GM23338 (cell line): ENCODE measurements at regions not wholly inside any gene's neighbourhood (a gene's known extent, or its start where the extent isn't known, plus 50 kb on each side); places are given as distances from the start of the nearest gene placed in this dataset.

ENCODE experiments used
- ATAC-seq: fragments of 200-7000 bp; cut with Tn5 transposase; 3 replicates; pipeline ENCODE4 v1.9.1; 2020
- DNase-seq: peaks from one replicate; pipeline ENCODE4 v3.0.0-alpha.2; 2015; ENCODE audit warnings: low spot score
- H2AFZ ChIP-seq: fragments of 200-600 bp; sonication (generic); 2 replicates; pipeline ENCODE4 v1.8.0; 2016; ENCODE audit warnings: antibody characterized with exemption, mild to moderate bottlenecking, moderate library complexity
- H3F3A ChIP-seq: fragments of 200-600 bp; sonication (generic); replicated peaks from 2 replicates; pipeline ENCODE4 v1.8.0; 2017; ENCODE audit warnings: antibody characterized with exemption, mixed run types, low read depth
- H3K27ac ChIP-seq: fragments of 200-600 bp; sonication (generic); 2 replicates; pipeline ENCODE4 v1.6.1; 2016; ENCODE audit warnings: low read depth
- H3K27me3 ChIP-seq: fragments of 200-600 bp; sonication (generic); 2 replicates; pipeline ENCODE4 v1.8.0; 2016; ENCODE audit warnings: mild to moderate bottlenecking, mixed run types, moderate library complexity; ENCODE audit not compliant: insufficient read depth
- H3K36me3 ChIP-seq: fragments of 200-600 bp; sonication (generic); 2 replicates; pipeline ENCODE4 v1.8.0; 2016; ENCODE audit warnings: mild to moderate bottlenecking; ENCODE audit not compliant: insufficient read depth
- H3K4me1 ChIP-seq: fragments of 200-600 bp; sonication (generic); 2 replicates; pipeline ENCODE4 v1.8.0; 2016; ENCODE audit warnings: mild to moderate bottlenecking, moderate library complexity; ENCODE audit not compliant: insufficient read depth
- H3K4me2 ChIP-seq: fragments of 200-600 bp; sonication (generic); 2 replicates; pipeline ENCODE4 v1.7.1; 2017; ENCODE audit warnings: mixed run types
- H3K4me3 ChIP-seq: fragments of 200-600 bp; sonication (generic); 2 replicates; pipeline ENCODE4 v1.6.1; 2016; ENCODE audit warnings: mixed run types
- H3K79me2 ChIP-seq: fragments of 200-600 bp; sonication (generic); replicated peaks from 2 replicates; pipeline ENCODE4 v1.8.0; 2017; ENCODE audit warnings: mild to moderate bottlenecking; ENCODE audit not compliant: insufficient read depth
- H3K9me2 ChIP-seq: fragments of 200-600 bp; sonication (generic); 2 replicates; pipeline ENCODE4 v1.8.0; 2017; ENCODE audit not compliant: insufficient read depth
- H4K20me1 ChIP-seq: fragments of 200-600 bp; sonication (generic); replicated peaks from 2 replicates; pipeline ENCODE4 v1.8.0; 2017; ENCODE audit warnings: mild to moderate bottlenecking; ENCODE audit not compliant: insufficient read depth
- H3K27ac Mint-ChIP-seq: 2 replicates; pipeline ENCODE4 v1.8.0; 2020; ENCODE audit warnings: inconsistent platforms, mild to moderate bottlenecking, moderate library complexity, mixed read lengths
- H3K27me3 Mint-ChIP-seq: 3 replicates; pipeline ENCODE4 v1.8.0; 2022; ENCODE audit warnings: low read depth, mild to moderate bottlenecking, moderate library complexity, mixed read lengths, inconsistent platforms; ENCODE audit not compliant: insufficient read depth, poor library complexity
- H3K36me3 Mint-ChIP-seq: 3 replicates; pipeline ENCODE4 v1.8.0; 2021; ENCODE audit warnings: low read depth, mild to moderate bottlenecking, inconsistent platforms, moderate library complexity, mixed read lengths
- H3K4me1 Mint-ChIP-seq: 3 replicates; pipeline ENCODE4 v1.8.0; 2020; ENCODE audit warnings: mild to moderate bottlenecking, inconsistent platforms, mixed read lengths
- H3K4me3 Mint-ChIP-seq: 3 replicates; pipeline ENCODE4 v1.8.0; 2021; ENCODE audit warnings: moderate library complexity, mild to moderate bottlenecking, inconsistent platforms, mixed read lengths
- H3K9me3 Mint-ChIP-seq: 3 replicates; pipeline ENCODE4 v1.8.0; 2020; ENCODE audit warnings: moderate library complexity, mild to moderate bottlenecking, inconsistent platforms, mixed read lengths
- EZH2 ChIP-seq: fragments of 200-600 bp; sonication (generic); IDR thresholded peaks from one replicate; pipeline ENCODE4 v1.8.0; 2017; ENCODE audit warnings: antibody characterized with exemption, mild to moderate bottlenecking, low read depth; ENCODE audit not compliant: unreplicated experiment
- JUNB ChIP-seq: IDR thresholded peaks from one replicate; pipeline ENCODE4 v1.6.1; 2016; ENCODE audit warnings: antibody characterized with exemption; ENCODE audit not compliant: unreplicated experiment
- NANOG ChIP-seq: IDR thresholded peaks from 2 replicates; pipeline ENCODE4 v1.6.1; 2016; ENCODE audit warnings: antibody characterized with exemption, borderline replicate concordance
- POLR2AphosphoS5 ChIP-seq: IDR thresholded peaks from 2 replicates; pipeline ENCODE4 v1.6.1; 2016; ENCODE audit warnings: antibody characterized with exemption, low read depth
- STAT1 ChIP-seq: IDR thresholded peaks from one replicate; pipeline ENCODE4 v1.6.1; 2016; ENCODE audit warnings: antibody characterized with exemption; ENCODE audit not compliant: unreplicated experiment
- ZNF114 ChIP-seq: fragments of 250-450 bp; sonication (Bioruptor Pico); IDR thresholded peaks from 2 replicates; pipeline ENCODE4 v1.5.0; 2020; ENCODE audit warnings: mild to moderate bottlenecking, moderate library complexity
- ZNF462 ChIP-seq: fragments of 250-450 bp; sonication (Bioruptor Pico); IDR thresholded peaks from 2 replicates; pipeline ENCODE4 v1.5.0; 2020; ENCODE audit warnings: mild to moderate bottlenecking, moderate library complexity
- TF ChIP-seq, protein P1 (sequence below), 2 experiments: fragments of 200-600 bp in 1 of 2; sonication (generic) in 1 of 2; conservative IDR thresholded peaks; 2 replicates each; pipeline versions ENCODE4 v1.5.1 to v1.6.1; 2016 to 2017; ENCODE audit warnings: antibody characterized with exemption in 2 of 2, low read depth in 2 of 2, mild to moderate bottlenecking in 2 of 2, moderate library complexity in 1 of 2

DNA sequence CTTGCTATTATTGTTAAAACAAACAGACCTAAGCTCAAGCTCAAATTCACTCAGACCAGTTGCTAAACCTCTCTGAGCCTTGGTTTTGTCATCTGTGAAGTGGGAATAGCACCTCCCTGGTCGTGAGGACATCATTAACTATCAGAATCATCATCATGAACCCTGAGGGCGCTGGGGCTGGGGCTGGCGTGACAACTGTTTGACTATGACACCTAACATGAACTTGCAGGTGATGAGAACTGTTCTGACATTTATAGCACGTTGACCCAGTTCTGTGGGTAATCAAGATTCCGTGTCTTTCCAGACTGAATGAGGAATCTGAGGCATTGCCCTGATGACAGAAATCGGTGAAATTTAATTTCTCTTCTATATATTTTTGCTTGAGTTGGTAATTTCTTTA lies 71.3 kb upstream of the CDH5 start (continued):
- TF ChIP-seq ZNF462 (CRISPR knock-in tag) (no peak), JUNB (no peak), EZH2 (no peak)

DNA sequence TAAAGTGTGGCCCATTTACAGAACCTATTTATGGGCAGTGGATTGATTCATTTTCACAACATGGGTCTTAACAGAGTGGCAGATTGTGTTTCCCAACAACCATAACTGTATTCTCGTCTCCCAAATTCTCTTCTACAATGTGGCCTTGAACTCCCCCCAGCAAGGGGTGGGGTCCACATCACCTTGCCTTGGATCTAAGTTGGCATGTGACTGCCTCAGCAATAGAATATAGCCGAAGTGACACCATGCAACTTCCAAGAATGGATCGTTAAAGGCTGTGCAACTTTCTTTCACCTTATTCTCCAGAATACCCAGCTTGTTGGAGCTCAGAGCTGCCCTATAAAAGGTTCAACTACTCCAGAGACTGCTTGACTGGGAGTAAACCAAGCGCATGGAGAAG lies 72.0 kb upstream of the CDH5 start:
- Histone ChIP-seq H3K4me2 (no peak overlapping the region), H3K4me1 (no peaks in the 10 kb centered on the region), H2AFZ (no peak overlapping the region), H3K36me3 (no peaks in the 10 kb centered on the region), H3F3A (no peaks in the 10 kb centered on the region), H3K79me2 (no peaks in the 10 kb centered on the region), H4K20me1 (no peaks in the 10 kb centered on the region), H3K27ac (no peak overlapping the region), H3K4me3 (no peak overlapping the region), H3K27me3 (no peaks in the 10 kb centered on the region), H3K9me2 (no peaks in the 10 kb centered on the region)
- Mint-ChIP-seq H3K4me1 (no peaks in the 10 kb centered on the region), H3K36me3 (no peaks in the 10 kb centered on the region), H3K27ac (no peak overlapping the region), H3K9me3 (no peaks in the 10 kb centered on the region), H3K4me3 (no peak overlapping the region), H3K27me3 (no peaks in the 10 kb centered on the region)
- ATAC-seq (no peak), DNase-seq (no peak)
- TF ChIP-seq ZNF114 (CRISPR knock-in tag): no peak
- TF ChIP-seq, protein P1, sequence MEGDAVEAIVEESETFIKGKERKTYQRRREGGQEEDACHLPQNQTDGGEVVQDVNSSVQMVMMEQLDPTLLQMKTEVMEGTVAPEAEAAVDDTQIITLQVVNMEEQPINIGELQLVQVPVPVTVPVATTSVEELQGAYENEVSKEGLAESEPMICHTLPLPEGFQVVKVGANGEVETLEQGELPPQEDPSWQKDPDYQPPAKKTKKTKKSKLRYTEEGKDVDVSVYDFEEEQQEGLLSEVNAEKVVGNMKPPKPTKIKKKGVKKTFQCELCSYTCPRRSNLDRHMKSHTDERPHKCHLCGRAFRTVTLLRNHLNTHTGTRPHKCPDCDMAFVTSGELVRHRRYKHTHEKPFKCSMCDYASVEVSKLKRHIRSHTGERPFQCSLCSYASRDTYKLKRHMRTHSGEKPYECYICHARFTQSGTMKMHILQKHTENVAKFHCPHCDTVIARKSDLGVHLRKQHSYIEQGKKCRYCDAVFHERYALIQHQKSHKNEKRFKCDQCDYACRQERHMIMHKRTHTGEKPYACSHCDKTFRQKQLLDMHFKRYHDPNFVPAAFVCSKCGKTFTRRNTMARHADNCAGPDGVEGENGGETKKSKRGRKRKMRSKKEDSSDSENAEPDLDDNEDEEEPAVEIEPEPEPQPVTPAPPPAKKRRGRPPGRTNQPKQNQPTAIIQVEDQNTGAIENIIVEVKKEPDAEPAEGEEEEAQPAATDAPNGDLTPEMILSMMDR (conservative IDR thresholded peaks at IDR 0.05; ENCODE audit: low read depth in 2 of 2): no peak
- TF ChIP-seq ZNF462 (CRISPR knock-in tag): no peak
- no peak for TF ChIP-seq STAT1
- no peak for TF ChIP-seq POLR2AphosphoS5
- TF ChIP-seq NANOG: no peak
